Aorta (tissue), 5 donors: ENCODE measurements at regions not wholly inside any gene's neighbourhood (a gene's known extent, or its start where the extent isn't known, plus 50 kb on each side); places are given as distances from the start of the nearest gene placed in this dataset.
"Not testable (repeated sequence)": the region's sequence is repeated elsewhere in the genome, so short reads cannot be mapped to it uniquely, and the experiment has no call there.

Experiments
- ATAC-seq: fragments of 200-7000 bp; cut with Tn5 transposase; one replicate; pipeline ENCODE4 v1.9.1; 2022; ENCODE audit warnings: moderate library complexity; ENCODE audit not compliant: low FRiP score
- DNase-seq, 2 donors: peaks; one replicate each; pipeline ENCODE4 v3.0.0-alpha.2; 2020
- H3K27ac ChIP-seq, 2 donors: one replicate each; pipeline ENCODE4 v1.5.1; 2013; ENCODE audit warnings: low read length in 2 of 2, mild to moderate bottlenecking in 2 of 2, moderate library complexity in 2 of 2, control low read depth in 1 of 2, inconsistent platforms in 1 of 2, low read depth in 1 of 2
- H3K27me3 ChIP-seq, 2 donors: one replicate each; pipeline ENCODE4 v1.6.1; 2013; ENCODE audit warnings: control low read depth in 1 of 2, low read length in 1 of 2, mild to moderate bottlenecking in 1 of 2, moderate library complexity in 1 of 2; ENCODE audit not compliant: insufficient read depth in 2 of 2, control insufficient read depth in 1 of 2
- H3K36me3 ChIP-seq, 2 donors: one replicate each; pipeline ENCODE4 v1.6.1; 2013; ENCODE audit warnings: control low read depth in 1 of 2, low read length in 1 of 2, mild to moderate bottlenecking in 1 of 2; ENCODE audit not compliant: insufficient read depth in 2 of 2, control insufficient read depth in 1 of 2
- H3K4me1 ChIP-seq, 2 donors: one replicate each; pipeline ENCODE4 v1.6.1; 2013; ENCODE audit warnings: low read length in 2 of 2, control low read depth in 1 of 2, mild to moderate bottlenecking in 1 of 2, moderate library complexity in 1 of 2; ENCODE audit not compliant: insufficient read depth in 2 of 2, control insufficient read depth in 1 of 2
- H3K4me3 ChIP-seq, 2 donors: one replicate each; pipeline ENCODE4 v1.5.1; 2013; ENCODE audit warnings: low read length in 2 of 2, control low read depth in 1 of 2, mild to moderate bottlenecking in 1 of 2
- H3K9me3 ChIP-seq: one replicate; pipeline ENCODE4 v1.6.1; 2013; ENCODE audit warnings: mild to moderate bottlenecking, low read length; ENCODE audit not compliant: control insufficient read depth
- WGBS, 2 donors: extraction: QIAGEN DNeasy Blood & Tissue Kit; methylation state at CpG; one replicate each; pipeline ENCODE4 v1.1.7; 2013; 5-methylcytosine and 5-hydroxymethylcytosine counted together
- intact Hi-C, 2 donors: fragments of 100-400 bp; cut with DNase I; formaldehyde crosslinking; loops; one replicate each; pipeline versions ENCODE4 v1.14.2 to v1.15.0; 2022
- donor health status: healthy with polysubstance abuse.
- donor health status: Bipolar disorder and iron deficiency.
- donor health status: DM: no; HTN: no; CAD: no.
- donor health status: DM: no; HTN: no; CAD: no.
- donor health status: DM: yes; HTN: yes; CAD: no.

GRCh38 chr21:6086038-6086437, 4435.3 kb upstream of the TPTE start:
- H3K4me1 ChIP-seq, H3K4me3 ChIP-seq, intact Hi-C loops, H3K9me3 ChIP-seq, H3K27ac ChIP-seq, ATAC-seq, DNase-seq, H3K27me3 ChIP-seq, H3K36me3 ChIP-seq: not testable (repeated sequence)
- WGBS, 2 donors: 21% methylated on average over 5 of the region's 20 CpGs; no CpG with 5 or more reads in 1 of the 2 donors

- H3K36me3 ChIP-seq, H3K9me3 ChIP-seq, H3K27me3 ChIP-seq, H3K4me3 ChIP-seq, H3K4me1 ChIP-seq, H3K27ac ChIP-seq, DNase-seq, ATAC-seq, intact Hi-C loops: not testable (repeated sequence)
- no CpG with 5 or more reads among the region's 24 CpGs for WGBS, 2 donors
These were observed 4433.7 kb upstream of the TPTE start for GRCh38 chr21:6087579-6088178.

- H3K27ac ChIP-seq, H3K36me3 ChIP-seq, H3K4me3 ChIP-seq, H3K9me3 ChIP-seq, DNase-seq, intact Hi-C loops, H3K4me1 ChIP-seq, H3K27me3 ChIP-seq: not testable (repeated sequence)
- no CpG with 5 or more reads among the region's 24 CpGs for WGBS, 2 donors
- ATAC-seq: peak; percentile 48
These were observed 4431.0 kb upstream of the TPTE start for GRCh38 chr21:6090286-6090908.

- H3K27ac ChIP-seq, H3K36me3 ChIP-seq, H3K4me1 ChIP-seq, H3K4me3 ChIP-seq, H3K27me3 ChIP-seq, intact Hi-C loops, DNase-seq, H3K9me3 ChIP-seq, ATAC-seq: not testable (repeated sequence)
- no CpG with 5 or more reads among the region's 36 CpGs for WGBS, 2 donors
These were observed 4429.9 kb upstream of the TPTE start for GRCh38 chr21:6091335-6092027.

GRCh38 chr21:6092401-6092800, 4429.0 kb upstream of the TPTE start:
- DNase-seq: peak in 1 of 2 donors; percentile 2
- H3K9me3 ChIP-seq, H3K36me3 ChIP-seq, H3K4me3 ChIP-seq, ATAC-seq, H3K27ac ChIP-seq, H3K27me3 ChIP-seq, H3K4me1 ChIP-seq, intact Hi-C loops: not testable (repeated sequence)
- 97% methylated on average over 7 of the region's 13 CpGs; no CpG with 5 or more reads in 1 of the 2 donors for WGBS, 2 donors

GRCh38 chr21:6093419-6093818, 4428.0 kb upstream of the TPTE start:
- H3K9me3 ChIP-seq, intact Hi-C loops, H3K27me3 ChIP-seq, H3K4me1 ChIP-seq, H3K4me3 ChIP-seq, H3K27ac ChIP-seq, H3K36me3 ChIP-seq, ATAC-seq: not testable (repeated sequence)
- WGBS, 2 donors: 68% methylated on average over 13 of the region's 32 CpGs; no CpG with 5 or more reads in 1 of the 2 donors
- DNase-seq: peak; percentile 34 to 64

GRCh38 chr21:6093870-6094269, 4427.5 kb upstream of the TPTE start:
- WGBS, 2 donors: 84% methylated on average over 8 of the region's 23 CpGs; no CpG with 5 or more reads in 1 of the 2 donors
- H3K4me3 ChIP-seq, H3K27ac ChIP-seq, H3K9me3 ChIP-seq, ATAC-seq, H3K36me3 ChIP-seq, intact Hi-C loops, H3K27me3 ChIP-seq, H3K4me1 ChIP-seq, DNase-seq: not testable (repeated sequence)

- H3K27ac ChIP-seq, H3K9me3 ChIP-seq, H3K4me1 ChIP-seq, intact Hi-C loops, H3K36me3 ChIP-seq, H3K27me3 ChIP-seq, H3K4me3 ChIP-seq, ATAC-seq, DNase-seq: not testable (repeated sequence)
- 67% methylated on average over 1 of the region's 13 CpGs; no CpG with 5 or more reads in 1 of the 2 donors for WGBS, 2 donors
These were observed 4426.1 kb upstream of the TPTE start for GRCh38 chr21:6095304-6095703.
